ENCODE measurements at regions not wholly inside any gene's neighbourhood (a gene's known extent, or its start where the extent isn't known, plus 50 kb on each side); places are given as distances from the start of the nearest gene placed in this dataset.
A peak's percentile ranks its signal among the peaks of the same experiment; 100 is the strongest.

GRCh38 chr5:5699062-5699461 lies 276.6 kb downstream of the ICE1 start:
- Histone ChIP-seq H3K4me3 (ENCODE audit: extremely low read depth in 1 of 4, insufficient read depth in 2 of 4, low read depth in 3 of 4, low read length in 4 of 4) (no peak overlapping the region), H3K4me2 (ENCODE audit: insufficient read depth in 1 of 2, low read depth in 2 of 2, low read length in 2 of 2) (no peak overlapping the region), H4K5ac (ENCODE audit: insufficient read length, low read depth, low read length) (no peak overlapping the region), H3K4ac (replicated peaks; ENCODE audit: insufficient read length, low read depth, low read length) (no peak overlapping the region), H3K4me1 (replicated peaks in 1 of 4; ENCODE audit: control insufficient read depth in 3 of 4, insufficient read depth in 4 of 4, low read length in 3 of 4) (peaks cover 0 to 5% (median under 1%) of the 10 kb centered on the region in 4 experiments; a peak in 2 of 7 replicates), H3K27ac (ENCODE audit: low read depth, low read length) (no peak overlapping the region), H4K20me1 (replicated peaks in 1 of 2; ENCODE audit: control insufficient read depth in 1 of 2, insufficient read depth in 2 of 2, low read length in 2 of 2) (no peaks in the 10 kb centered on the region), H2BK5ac (ENCODE audit: low read depth, low read length) (no peak overlapping the region), H2AFZ (ENCODE audit: low read length) (no peak overlapping the region), H3K56ac (replicated peaks; ENCODE audit: insufficient read length, low read depth, low read length) (no peak overlapping the region), H3K9ac (replicated peaks in 1 of 4; ENCODE audit: extremely low read depth in 1 of 4, low read depth in 3 of 4, low read length in 3 of 4) (no peak overlapping the region), H2BK12ac (ENCODE audit: low read depth, low read length) (no peak overlapping the region; the same call in 1 of the 2 replicates), H2BK20ac (ENCODE audit: low read length) (no peak overlapping the region), H4K91ac (replicated peaks; ENCODE audit: insufficient read length, low read length) (no peak overlapping the region), H3K14ac (ENCODE audit: insufficient read length) (no peak overlapping the region), H3K23ac (ENCODE audit: insufficient read length) (no peak overlapping the region), H3K9me3 (ENCODE audit: insufficient read depth in 2 of 2, low read depth in 1 of 2, low read length in 1 of 2) (peaks cover 8 to 20% of the 10 kb centered on the region in 2 experiments; a peak in 3 of 4 replicates), H2AK5ac (ENCODE audit: low read depth, low read length) (no peak overlapping the region), H3K79me2 (ENCODE audit: control insufficient read depth in 1 of 2, insufficient read depth in 2 of 2, low read length in 2 of 2) (no peaks in the 10 kb centered on the region), H3K23me2 (ENCODE audit: low read depth, low read length) (no peaks in the 10 kb centered on the region), H3K18ac (ENCODE audit: extremely low read depth, low read length) (no peak overlapping the region), H2BK15ac (ENCODE audit: low read length) (no peak overlapping the region), H3K79me1 (ENCODE audit: low read depth, low read length) (no peaks in the 10 kb centered on the region), H3K27me3 (replicated peaks in 1 of 4; ENCODE audit: control insufficient read depth in 3 of 4, extremely low read depth in 1 of 4, insufficient read depth in 3 of 4, low read length in 3 of 4) (no peaks in the 10 kb centered on the region), H2BK120ac (replicated peaks; ENCODE audit: low read depth, low read length) (no peak overlapping the region), H3K36me3 (ENCODE audit: control insufficient read depth in 2 of 4, insufficient read depth in 4 of 4, low read length in 3 of 4) (peaks cover 0 to 2% (median 0%) of the 10 kb centered on the region in 4 experiments; a peak in 1 of 8 replicates), H4K8ac (ENCODE audit: extremely low read depth, insufficient read depth, low read length) (no peak overlapping the region)
- TF ChIP-seq SAP30 (IDR thresholded peaks at IDR 0.05; ENCODE audit: insufficient read depth, insufficient replicate concordance, low read length) (no peak), E2F6 (IDR thresholded peaks at IDR 0.05) (peak; percentile 26; the same call in 1 of the 2 replicates), SIX5 (IDR thresholded peaks at IDR 0.05; ENCODE audit: low read depth, low read length) (no peak), YY1 (IDR thresholded peaks at IDR 0.05; ENCODE audit: low read depth, low read length) (peak; percentile 74), CHD2 (IDR thresholded peaks at IDR 0.05; ENCODE audit: low read length) (no peak), FOSL1 (IDR thresholded peaks at IDR 0.05; ENCODE audit: insufficient read depth, low read depth, low read length) (no peak), RAD21 (IDR thresholded peaks at IDR 0.05 in 1 of 2, conservative IDR thresholded peaks at IDR 0.05 in 1 of 2; ENCODE audit: low read depth in 2 of 2, low read length in 2 of 2) (peak; percentile 49 to 68), CTCF (IDR thresholded peaks at IDR 0.05; ENCODE audit: control extremely low read depth in 1 of 3, insufficient read depth in 1 of 3, low read depth in 1 of 3, low read length in 3 of 3) (peak; percentile 65 to 74 (median 65)), NRF1 (IDR thresholded peaks at IDR 0.05; ENCODE audit: low read depth, low read length) (no peak)
- POLR2A ChIA-PET (ENCODE audit: partially characterized antibody) = no interaction called here
- no peak for FAIRE-seq
- WGBS, 2 experiments (ENCODE audit: extremely low coverage in 1 of 2, insufficient coverage in 1 of 2, insufficient read length in 1 of 2, insufficient replicate concordance in 2 of 2, low coverage in 1 of 2, low lambda C conversion rate in 2 of 2, missing lambda C conversion rate in 1 of 2) = 86% methylated on average over 12 of the region's 12 CpGs; no CpG with 5 or more reads in 1 of the 2 experiments
- peak in 1 of 2 experiments; percentile 75 for DNase-seq (ENCODE audit: low read depth in 1 of 2, low spot score in 2 of 2)
- CTCF ChIA-PET (ENCODE audit: partially characterized antibody) = interaction anchor here (0.6 to 1.6 kb wide), 10 partner anchors 9 to 340 kb away, joined by 3 to 4 read pairs (median 4); no protein-coding TSS in a partner anchor

Measured in H1 (cell line).